HAP-1 (cell line): ENCODE measurements at regions not wholly inside any gene's neighbourhood (a gene's known extent, or its start where the extent isn't known, plus 50 kb on each side); places are given as distances from the start of the nearest gene placed in this dataset.
"Not testable (repeated sequence)": the region's sequence is repeated elsewhere in the genome, so short reads cannot be mapped to it uniquely, and the experiment has no call there.

ENCODE experiments used
- DNase-seq, 2 experiments: peaks; one replicate each; pipeline ENCODE4 v3.0.0-alpha.2; 2016 to 2020; ENCODE audit warnings: low spot score in 2 of 2
- H3K27me3 ChIP-seq: fragments of 250-450 bp; sonication (Bioruptor Pico); 2 replicates; pipeline ENCODE4 v1.5.1; 2020; ENCODE audit warnings: low read depth, mild to moderate bottlenecking, moderate library complexity
- H3K36me3 ChIP-seq: fragments of 250-450 bp; sonication (Bioruptor Pico); replicated peaks from 2 replicates; pipeline ENCODE4 v1.5.1; 2020; ENCODE audit warnings: mild to moderate bottlenecking
- H3K4me1 ChIP-seq: fragments of 250-450 bp; sonication (Bioruptor Pico); 2 replicates; pipeline ENCODE4 v1.5.1; 2020; ENCODE audit warnings: mild to moderate bottlenecking
- H3K4me3 ChIP-seq: fragments of 250-450 bp; sonication (Bioruptor Pico); 2 replicates; pipeline ENCODE4 v1.5.1; 2020; ENCODE audit warnings: mild to moderate bottlenecking, moderate library complexity
- H3K9me3 ChIP-seq: fragments of 250-450 bp; sonication (Bioruptor Pico); 2 replicates; pipeline ENCODE4 v1.5.1; 2020; ENCODE audit warnings: mild to moderate bottlenecking, moderate library complexity
- in situ Hi-C: fragments of 300-500 bp; cut with MboI; formaldehyde crosslinking; loops from 3 replicates; pipeline ENCODE4 v1.14.3; 2020; ENCODE audit warnings: low sequenced_read_pairs, inconsistent platforms, mixed read lengths

- no peak for DNase-seq
- H3K9me3 ChIP-seq, result no peaks in the 10 kb centered on the region
- H3K4me1 ChIP-seq, result no peaks in the 10 kb centered on the region
- no peak overlapping the region for H3K4me3 ChIP-seq
- H3K27me3 ChIP-seq, result no peaks in the 10 kb centered on the region; the same call in 1 of the 2 replicates
- in situ Hi-C loops, result no loop called here
- H3K36me3 ChIP-seq, result no peaks in the 10 kb centered on the region
Measured at GRCh38 chr11:57871231-57871630, 109.6 kb downstream of the CTNND1 start.

GRCh38 chr11:57873196-57873911 is 111.8 kb downstream of the CTNND1 start:
- Histone ChIP-seq H3K36me3 (no peaks in the 10 kb centered on the region), H3K4me1 (no peaks in the 10 kb centered on the region), H3K9me3 (no peaks in the 10 kb centered on the region), H3K4me3 (no peak overlapping the region), H3K27me3 (no peaks in the 10 kb centered on the region; the same call in 1 of the 2 replicates)
- in situ Hi-C loops, result no loop called here
- no peak for DNase-seq

GRCh38 chr11:57874981-57875380 is 113.4 kb downstream of the CTNND1 start:
- H3K9me3 ChIP-seq, result no peaks in the 10 kb centered on the region
- DNase-seq, result no peak
- no peaks in the 10 kb centered on the region for H3K4me1 ChIP-seq
- in situ Hi-C loops, result no loop called here
- no peaks in the 10 kb centered on the region for H3K36me3 ChIP-seq
- H3K27me3 ChIP-seq, result no peaks in the 10 kb centered on the region; the same call in 1 of the 2 replicates
- H3K4me3 ChIP-seq, result no peak overlapping the region

GRCh38 chr11:57881647-57882046 is 120.0 kb downstream of the CTNND1 start:
- DNase-seq, result no peak
- H3K36me3 ChIP-seq, result no peaks in the 10 kb centered on the region
- in situ Hi-C loops, result no loop called here

DNA sequence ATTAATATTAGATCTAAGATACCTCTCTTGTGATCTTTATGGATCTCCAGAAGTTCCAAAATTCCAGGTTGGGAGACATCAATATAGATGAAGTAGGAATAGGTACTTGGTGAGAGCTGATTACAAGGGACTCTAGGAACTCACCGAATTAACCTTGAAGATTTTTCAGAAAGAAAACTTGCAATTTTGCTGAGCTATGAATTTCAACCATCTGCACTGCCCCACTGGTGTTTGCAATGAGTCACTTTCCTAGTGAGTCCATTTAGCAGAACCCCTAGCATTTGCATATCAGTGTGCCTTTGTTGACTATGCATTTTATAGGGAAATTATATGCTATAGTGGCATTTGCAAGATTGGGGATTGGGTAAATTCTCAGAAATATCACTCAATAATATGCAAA is 122.0 kb downstream of the CTNND1 start:
- H3K9me3 ChIP-seq, result no peaks in the 10 kb centered on the region
- in situ Hi-C loops, result no loop called here
- no peak for DNase-seq

More at GRCh38 chr11:57881647-57882046, 120.0 kb downstream of the CTNND1 start:
- Histone ChIP-seq H3K27me3 (no peaks in the 10 kb centered on the region), H3K9me3 (no peaks in the 10 kb centered on the region), H3K4me1 (no peaks in the 10 kb centered on the region), H3K4me3 (no peak overlapping the region)

GRCh38 chr11:57885298-57886050 is 123.9 kb downstream of the CTNND1 start:
- Histone ChIP-seq H3K4me3 (no peak overlapping the region), H3K27me3 (no peaks in the 10 kb centered on the region), H3K4me1 (no peaks in the 10 kb centered on the region), H3K9me3 (no peaks in the 10 kb centered on the region), H3K36me3 (no peaks in the 10 kb centered on the region)
- DNase-seq, result peak in 1 of 2 experiments; percentile 22
- in situ Hi-C loops, result no loop called here

More for the DNA sequence above, 122.0 kb downstream of the CTNND1 start:
- no peaks in the 10 kb centered on the region for H3K27me3 ChIP-seq
- H3K36me3 ChIP-seq, result no peaks in the 10 kb centered on the region
- no peaks in the 10 kb centered on the region for H3K4me1 ChIP-seq
- no peak overlapping the region for H3K4me3 ChIP-seq

GRCh38 chr11:57888386-57888785 is 126.8 kb downstream of the CTNND1 start:
- no peak for DNase-seq
- in situ Hi-C loops, result no loop called here

DNA sequence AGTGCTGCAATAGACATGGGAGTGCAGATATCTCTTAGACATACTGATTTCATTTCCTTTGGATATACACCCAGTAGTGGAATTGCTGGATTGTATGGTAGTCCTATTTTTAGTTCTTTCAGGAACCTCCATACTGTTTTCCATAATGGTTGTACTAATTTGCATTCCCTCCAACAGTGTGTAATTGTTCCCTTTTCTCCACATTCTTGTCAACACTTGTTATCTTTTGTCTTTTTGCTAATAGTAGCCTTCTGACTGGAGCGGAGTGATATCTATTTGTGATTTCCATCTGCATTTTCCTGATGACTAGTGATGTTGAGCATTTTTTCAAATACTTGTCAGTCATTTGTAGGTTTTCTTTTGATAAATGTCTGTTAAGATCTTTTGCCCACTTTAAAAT is 128.9 kb downstream of the CTNND1 start:
- Histone ChIP-seq H3K4me1 (no peaks in the 10 kb centered on the region), H3K4me3 (no peak overlapping the region), H3K27me3 (no peaks in the 10 kb centered on the region), H3K9me3 (no peaks in the 10 kb centered on the region), H3K36me3 (no peaks in the 10 kb centered on the region)
- in situ Hi-C loops, result no loop called here
- DNase-seq, result no peak

More at GRCh38 chr11:57888386-57888785, 126.8 kb downstream of the CTNND1 start:
- Histone ChIP-seq H3K4me3 (no peak overlapping the region), H3K27me3 (no peaks in the 10 kb centered on the region), H3K36me3 (no peaks in the 10 kb centered on the region), H3K9me3 (no peaks in the 10 kb centered on the region), H3K4me1 (no peaks in the 10 kb centered on the region)

DNA sequence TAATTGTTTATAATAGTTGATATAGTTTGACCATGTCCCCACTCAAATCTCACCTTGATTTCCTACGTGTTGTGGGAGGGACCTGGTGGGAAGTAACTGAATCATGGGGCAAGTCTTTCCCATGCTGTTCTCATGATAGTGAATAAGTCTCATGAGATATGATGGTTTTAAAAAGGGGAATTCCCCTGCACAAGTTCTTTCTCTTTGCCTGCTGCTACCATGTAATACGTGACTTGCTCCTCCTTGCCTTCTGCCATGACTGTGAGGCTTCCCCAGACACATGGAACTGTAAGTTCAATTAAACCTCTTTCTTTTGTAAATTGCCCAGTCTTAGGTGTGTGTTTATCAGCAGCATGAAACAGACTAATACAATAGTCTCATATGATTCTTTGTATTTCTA is 130.5 kb upstream of the OR9Q1 start:
- H3K4me1 ChIP-seq, in situ Hi-C loops, H3K36me3 ChIP-seq, H3K27me3 ChIP-seq, DNase-seq, H3K9me3 ChIP-seq, H3K4me3 ChIP-seq: not testable (repeated sequence)

DNA sequence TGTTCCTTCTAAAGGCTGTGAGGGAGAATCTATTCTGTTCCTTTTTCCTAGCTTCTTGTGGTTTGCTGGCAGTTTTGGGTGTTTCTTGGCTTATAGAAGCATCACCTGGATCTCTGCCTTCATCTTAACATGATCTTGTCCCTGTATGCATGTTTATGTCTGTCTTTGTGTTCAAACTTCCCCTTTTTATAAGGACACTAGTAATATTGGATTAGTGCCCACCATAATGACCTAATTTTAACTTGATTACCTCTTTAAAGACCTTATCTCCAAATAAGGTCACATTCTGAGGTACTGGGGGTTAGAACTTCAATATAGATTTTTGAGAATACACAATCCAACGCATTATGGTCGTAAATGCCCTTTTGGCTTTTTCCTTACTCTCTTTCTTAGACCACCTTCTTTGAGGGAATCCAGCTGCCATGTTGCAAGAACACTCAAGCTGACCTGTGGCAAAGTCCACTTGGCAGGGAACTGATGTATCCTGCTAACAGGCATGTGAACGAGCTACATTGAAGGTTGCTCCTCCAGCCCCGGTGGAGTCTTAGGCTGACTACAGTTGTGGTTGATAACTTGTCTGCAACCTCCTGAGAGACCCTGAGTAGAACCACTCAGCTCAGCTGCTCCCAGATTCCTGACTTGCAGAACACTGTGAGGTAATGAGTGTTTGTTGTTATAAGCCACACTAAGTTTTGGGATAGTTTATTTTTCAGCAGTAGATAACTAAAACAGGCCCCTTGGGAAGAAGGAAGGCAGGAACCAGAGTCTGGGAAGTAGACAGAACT is 127.1 kb upstream of the OR9Q1 start:
- Histone ChIP-seq H3K36me3 (no peaks in the 10 kb centered on the region), H3K9me3 (no peaks in the 10 kb centered on the region), H3K27me3 (no peaks in the 10 kb centered on the region), H3K4me1 (no peaks in the 10 kb centered on the region), H3K4me3 (no peak overlapping the region)
- DNase-seq, result no peak
- in situ Hi-C loops, result no loop called here

- no peaks in the 10 kb centered on the region for H3K27me3 ChIP-seq
- DNase-seq, result no peak
- in situ Hi-C loops, result no loop called here
- H3K4me1 ChIP-seq, result no peaks in the 10 kb centered on the region
- no peaks in the 10 kb centered on the region for H3K9me3 ChIP-seq
- no peaks in the 10 kb centered on the region for H3K36me3 ChIP-seq
- no peak overlapping the region for H3K4me3 ChIP-seq
Measured at GRCh38 chr11:57899378-57899777, 124.3 kb upstream of the OR9Q1 start.

DNA sequence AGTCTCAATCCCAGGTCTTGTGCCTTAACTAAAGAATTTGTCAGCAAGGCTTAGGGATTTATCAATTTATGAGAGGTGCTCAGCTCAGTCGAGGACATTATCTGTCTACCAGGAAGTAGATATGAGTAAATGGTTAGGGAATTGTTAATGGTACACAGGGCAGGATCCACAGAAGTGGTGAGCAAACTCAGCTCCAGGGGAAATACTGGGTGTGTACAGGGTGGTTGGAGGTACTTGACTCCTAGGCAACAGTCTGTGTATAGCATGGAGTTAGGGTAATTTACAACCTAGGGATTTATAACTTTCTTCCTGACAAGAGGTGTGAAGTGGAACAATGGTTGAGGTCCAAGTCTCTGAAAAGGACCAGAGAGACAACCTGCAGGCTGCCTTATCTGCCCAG is 123.4 kb upstream of the OR9Q1 start:
- no peak overlapping the region for H3K4me3 ChIP-seq
- H3K9me3 ChIP-seq, result no peaks in the 10 kb centered on the region
- H3K4me1 ChIP-seq, result no peaks in the 10 kb centered on the region
- no peaks in the 10 kb centered on the region for H3K27me3 ChIP-seq
- in situ Hi-C loops, result no loop called here
- H3K36me3 ChIP-seq, result no peaks in the 10 kb centered on the region
- DNase-seq, result no peak

DNA sequence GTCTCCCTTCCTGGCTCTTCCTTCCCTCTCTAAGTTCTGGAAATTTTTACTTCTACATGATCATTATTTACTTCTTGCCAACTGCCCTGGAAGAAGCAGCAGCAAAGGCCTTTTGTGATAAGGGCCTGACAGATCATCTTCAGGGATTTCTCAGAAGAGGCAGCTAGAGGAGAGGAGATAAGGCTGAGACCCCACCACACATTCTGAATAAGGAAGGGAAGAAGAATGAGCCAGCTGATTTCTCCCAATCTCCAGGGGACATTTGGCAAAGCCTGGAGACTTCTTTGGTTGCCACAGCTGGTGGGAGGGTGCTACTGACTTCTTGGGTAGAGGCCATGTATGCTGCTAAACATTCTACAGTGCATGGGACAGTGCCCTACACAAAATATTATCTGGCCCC is 122.4 kb upstream of the OR9Q1 start:
- Histone ChIP-seq H3K27me3 (no peaks in the 10 kb centered on the region), H3K4me3 (no peak overlapping the region), H3K4me1 (no peaks in the 10 kb centered on the region), H3K9me3 (no peaks in the 10 kb centered on the region), H3K36me3 (no peaks in the 10 kb centered on the region)
- in situ Hi-C loops, result no loop called here
- no peak for DNase-seq

- no peaks in the 10 kb centered on the region for H3K9me3 ChIP-seq
- in situ Hi-C loops, result no loop called here
- no peak overlapping the region for H3K4me3 ChIP-seq
- no peaks in the 10 kb centered on the region for H3K36me3 ChIP-seq
- no peaks in the 10 kb centered on the region for H3K27me3 ChIP-seq
- DNase-seq, result no peak
- no peaks in the 10 kb centered on the region for H3K4me1 ChIP-seq
Measured at GRCh38 chr11:57901756-57902155, 121.9 kb upstream of the OR9Q1 start.
